DOHH2 (cell line): ENCODE measurements at regions not wholly inside any gene's neighbourhood (a gene's known extent, or its start where the extent isn't known, plus 50 kb on each side); places are given as distances from the start of the nearest gene placed in this dataset.

Source experiments
- H3F3A ChIP-seq: fragments of 200-600 bp; sonication (generic), shearing (Covaris generic); 2 replicates; pipeline ENCODE4 v1.6.0; 2016; ENCODE audit warnings: antibody characterized with exemption, mild to moderate bottlenecking; ENCODE audit not compliant: control insufficient read depth, insufficient read depth
- H3K27ac ChIP-seq: fragments of 200-600 bp; sonication (generic); 2 replicates; pipeline ENCODE4 v1.5.1; 2014; ENCODE audit warnings: low read depth, mild to moderate bottlenecking, low read length, moderate library complexity
- H3K27me3 ChIP-seq: fragments of 200-600 bp; sonication (generic); 2 replicates; pipeline ENCODE4 v1.6.1; 2014; ENCODE audit warnings: mild to moderate bottlenecking, low read length, mixed read lengths; ENCODE audit not compliant: control insufficient read depth
- H3K36me3 ChIP-seq: fragments of 200-600 bp; sonication (generic); 2 replicates; pipeline ENCODE4 v1.6.1; 2014; ENCODE audit warnings: mild to moderate bottlenecking, low read length, moderate library complexity, mixed read lengths; ENCODE audit not compliant: control insufficient read depth
- H3K4me1 ChIP-seq: fragments of 200-600 bp; sonication (generic); 2 replicates; pipeline ENCODE4 v1.6.1; 2014; ENCODE audit warnings: mild to moderate bottlenecking, low read length, mixed read lengths; ENCODE audit not compliant: control insufficient read depth
- H3K4me2 ChIP-seq: fragments of 200-600 bp; sonication (generic); 2 replicates; pipeline ENCODE4 v1.6.0; 2014; ENCODE audit warnings: mild to moderate bottlenecking, low read length, moderate library complexity
- H3K4me3 ChIP-seq: fragments of 200-600 bp; sonication (generic); 2 replicates; pipeline ENCODE4 v1.5.1; 2014; ENCODE audit warnings: mild to moderate bottlenecking, low read length, mixed read lengths
- H3K79me2 ChIP-seq: fragments of 200-600 bp; sonication (generic); 2 replicates; pipeline ENCODE4 v1.6.1; 2014; ENCODE audit warnings: mild to moderate bottlenecking, low read length, mixed read lengths; ENCODE audit not compliant: control insufficient read depth
- H3K9me2 ChIP-seq: fragments of 200-600 bp; sonication (generic); replicated peaks from 2 replicates; pipeline ENCODE4 v1.6.1; 2014; ENCODE audit warnings: mild to moderate bottlenecking, low read length, mixed read lengths; ENCODE audit not compliant: control insufficient read depth
- H3K9me3 ChIP-seq: fragments of 200-600 bp; sonication (generic); 2 replicates; pipeline ENCODE4 v1.6.1; 2014; ENCODE audit warnings: antibody characterized with exemption, low read length, mixed read lengths; ENCODE audit not compliant: control insufficient read depth, insufficient read depth
- H4K20me1 ChIP-seq: fragments of 200-600 bp; sonication (generic); 2 replicates; pipeline ENCODE4 v1.6.0; 2014; ENCODE audit warnings: low read depth, mild to moderate bottlenecking, antibody characterized with exemption, low read length, moderate library complexity; ENCODE audit not compliant: control insufficient read depth, insufficient read depth
- CTCF ChIP-seq: fragments of 200-600 bp; sonication (generic); IDR thresholded peaks from one replicate; pipeline ENCODE4 v1.5.1; 2014; ENCODE audit warnings: antibody characterized with exemption, mild to moderate bottlenecking, low read depth, low read length; ENCODE audit not compliant: poor library complexity, severe bottlenecking
- EZH2phosphoT487 ChIP-seq: fragments of 200-600 bp; sonication (generic); IDR thresholded peaks from 2 replicates; pipeline ENCODE4 v1.6.1; 2017; ENCODE audit warnings: borderline replicate concordance, mild to moderate bottlenecking, antibody characterized with exemption, low read length, moderate library complexity, mixed read lengths

GRCh38 chr13:87393358-87393757, 277.8 kb upstream of the SLITRK5 start:
- H3K9me2 ChIP-seq, result no peaks in the 10 kb centered on the region
- no peak overlapping the region for H3K4me2 ChIP-seq
- TF ChIP-seq CTCF (no peak), EZH2phosphoT487 (no peak)
- no peaks in the 10 kb centered on the region for H3K4me1 ChIP-seq
- H3K36me3 ChIP-seq, result no peaks in the 10 kb centered on the region
- H3K4me3 ChIP-seq, result no peak overlapping the region
- no peaks in the 10 kb centered on the region for H3F3A ChIP-seq
- H4K20me1 ChIP-seq, result no peaks in the 10 kb centered on the region
- H3K27ac ChIP-seq, result no peak overlapping the region
- H3K27me3 ChIP-seq, result no peaks in the 10 kb centered on the region
- H3K79me2 ChIP-seq, result no peaks in the 10 kb centered on the region
- H3K9me3 ChIP-seq, result no peaks in the 10 kb centered on the region; the same call in 1 of the 2 replicates

GRCh38 chr13:87398047-87398446, 273.1 kb upstream of the SLITRK5 start:
- no peak overlapping the region for H3K4me3 ChIP-seq
- no peaks in the 10 kb centered on the region; the same call in 1 of the 2 replicates for H3K9me3 ChIP-seq
- H3K27me3 ChIP-seq, result no peaks in the 10 kb centered on the region
- TF ChIP-seq EZH2phosphoT487, result no peak
- TF ChIP-seq CTCF, result no peak
- H3K9me2 ChIP-seq, result no peaks in the 10 kb centered on the region
- H3K27ac ChIP-seq, result no peak overlapping the region
- H3K4me1 ChIP-seq, result no peaks in the 10 kb centered on the region
- H4K20me1 ChIP-seq, result no peaks in the 10 kb centered on the region
- H3K79me2 ChIP-seq, result no peaks in the 10 kb centered on the region
- no peaks in the 10 kb centered on the region for H3F3A ChIP-seq
- no peaks in the 10 kb centered on the region for H3K36me3 ChIP-seq
- no peak overlapping the region for H3K4me2 ChIP-seq

GRCh38 chr13:87403748-87404432, 267.3 kb upstream of the SLITRK5 start:
- H3K4me1 ChIP-seq, result no peaks in the 10 kb centered on the region
- H3K79me2 ChIP-seq, result no peaks in the 10 kb centered on the region
- no peak for TF ChIP-seq EZH2phosphoT487
- TF ChIP-seq CTCF, result no peak
- no peaks in the 10 kb centered on the region for H3F3A ChIP-seq
- H4K20me1 ChIP-seq, result no peaks in the 10 kb centered on the region
- no peak overlapping the region for H3K4me3 ChIP-seq
- no peak overlapping the region for H3K27ac ChIP-seq
- no peaks in the 10 kb centered on the region for H3K36me3 ChIP-seq
- no peaks in the 10 kb centered on the region for H3K27me3 ChIP-seq
- no peak overlapping the region for H3K4me2 ChIP-seq
- no peaks in the 10 kb centered on the region for H3K9me2 ChIP-seq
- no peaks in the 10 kb centered on the region for H3K9me3 ChIP-seq
